ENCODE measurements at regions not wholly inside any gene's neighbourhood (a gene's known extent, or its start where the extent isn't known, plus 50 kb on each side); places are given as distances from the start of the nearest gene placed in this dataset.
"Not testable (repeated sequence)": the region's sequence is repeated elsewhere in the genome, so short reads cannot be mapped to it uniquely, and the experiment has no call there.

GRCh38 chr11:41713030-41713429, 253.6 kb upstream of the LRRC4C start:
- Histone ChIP-seq H3K4me1 (ENCODE audit: low read depth) (no peaks in the 10 kb centered on the region), H3K27me3 (no peaks in the 10 kb centered on the region), H3K9me3 (ENCODE audit: low read depth) (no peaks in the 10 kb centered on the region), H3K27ac (no peak overlapping the region), H3K4me3 (no peak overlapping the region), H3K36me3 (no peaks in the 10 kb centered on the region)
- no peak for DNase-seq (ENCODE audit: low read depth in 1 of 2, low spot score in 1 of 2)
- TF ChIP-seq, protein P1, sequence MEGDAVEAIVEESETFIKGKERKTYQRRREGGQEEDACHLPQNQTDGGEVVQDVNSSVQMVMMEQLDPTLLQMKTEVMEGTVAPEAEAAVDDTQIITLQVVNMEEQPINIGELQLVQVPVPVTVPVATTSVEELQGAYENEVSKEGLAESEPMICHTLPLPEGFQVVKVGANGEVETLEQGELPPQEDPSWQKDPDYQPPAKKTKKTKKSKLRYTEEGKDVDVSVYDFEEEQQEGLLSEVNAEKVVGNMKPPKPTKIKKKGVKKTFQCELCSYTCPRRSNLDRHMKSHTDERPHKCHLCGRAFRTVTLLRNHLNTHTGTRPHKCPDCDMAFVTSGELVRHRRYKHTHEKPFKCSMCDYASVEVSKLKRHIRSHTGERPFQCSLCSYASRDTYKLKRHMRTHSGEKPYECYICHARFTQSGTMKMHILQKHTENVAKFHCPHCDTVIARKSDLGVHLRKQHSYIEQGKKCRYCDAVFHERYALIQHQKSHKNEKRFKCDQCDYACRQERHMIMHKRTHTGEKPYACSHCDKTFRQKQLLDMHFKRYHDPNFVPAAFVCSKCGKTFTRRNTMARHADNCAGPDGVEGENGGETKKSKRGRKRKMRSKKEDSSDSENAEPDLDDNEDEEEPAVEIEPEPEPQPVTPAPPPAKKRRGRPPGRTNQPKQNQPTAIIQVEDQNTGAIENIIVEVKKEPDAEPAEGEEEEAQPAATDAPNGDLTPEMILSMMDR (IDR thresholded peaks at IDR 0.05; ENCODE audit: low read depth, low read length): no peak

- Histone ChIP-seq H3K4me1 (ENCODE audit: low read depth) (no peaks in the 10 kb centered on the region), H3K9me3 (ENCODE audit: low read depth) (no peaks in the 10 kb centered on the region), H3K36me3 (no peaks in the 10 kb centered on the region), H3K27ac (no peak overlapping the region), H3K27me3 (no peaks in the 10 kb centered on the region), H3K4me3 (no peak overlapping the region)
- TF ChIP-seq, protein P1 (IDR thresholded peaks at IDR 0.05; ENCODE audit: low read depth, low read length): no peak
- no peak for DNase-seq (ENCODE audit: low read depth in 1 of 2, low spot score in 1 of 2)
Measured at GRCh38 chr11:41714101-41714500, 254.6 kb upstream of the LRRC4C start.

- no peak for DNase-seq (ENCODE audit: low read depth in 1 of 2, low spot score in 1 of 2)
- TF ChIP-seq, protein P1 (IDR thresholded peaks at IDR 0.05; ENCODE audit: low read depth, low read length): no peak
- no peaks in the 10 kb centered on the region for H3K27me3 ChIP-seq
- H3K4me1 ChIP-seq (ENCODE audit: low read depth): no peaks in the 10 kb centered on the region
- no peaks in the 10 kb centered on the region for H3K36me3 ChIP-seq
- H3K4me3 ChIP-seq: no peak overlapping the region
- H3K9me3 ChIP-seq (ENCODE audit: low read depth): no peaks in the 10 kb centered on the region
- no peak overlapping the region for H3K27ac ChIP-seq
Measured at GRCh38 chr11:41716862-41717261, 257.4 kb upstream of the LRRC4C start.

GRCh38 chr11:41720761-41721160, 261.3 kb upstream of the LRRC4C start:
- H3K27ac ChIP-seq: no peak overlapping the region
- no peaks in the 10 kb centered on the region for H3K36me3 ChIP-seq
- no peak overlapping the region for H3K4me3 ChIP-seq
- no peaks in the 10 kb centered on the region for H3K9me3 ChIP-seq (ENCODE audit: low read depth)
- no peaks in the 10 kb centered on the region for H3K4me1 ChIP-seq (ENCODE audit: low read depth)
- no peaks in the 10 kb centered on the region for H3K27me3 ChIP-seq
- TF ChIP-seq, protein P1 (IDR thresholded peaks at IDR 0.05; ENCODE audit: low read depth, low read length): no peak
- no peak for DNase-seq (ENCODE audit: low read depth in 1 of 2, low spot score in 1 of 2)

- not testable (repeated sequence) for H3K36me3 ChIP-seq; DNase-seq (ENCODE audit: low read depth in 1 of 2, low spot score in 1 of 2); H3K4me3 ChIP-seq; H3K4me1 ChIP-seq (ENCODE audit: low read depth); H3K27me3 ChIP-seq; H3K9me3 ChIP-seq (ENCODE audit: low read depth); H3K27ac ChIP-seq
Measured at GRCh38 chr11:41728161-41728560, 268.7 kb upstream of the LRRC4C start.

DNA sequence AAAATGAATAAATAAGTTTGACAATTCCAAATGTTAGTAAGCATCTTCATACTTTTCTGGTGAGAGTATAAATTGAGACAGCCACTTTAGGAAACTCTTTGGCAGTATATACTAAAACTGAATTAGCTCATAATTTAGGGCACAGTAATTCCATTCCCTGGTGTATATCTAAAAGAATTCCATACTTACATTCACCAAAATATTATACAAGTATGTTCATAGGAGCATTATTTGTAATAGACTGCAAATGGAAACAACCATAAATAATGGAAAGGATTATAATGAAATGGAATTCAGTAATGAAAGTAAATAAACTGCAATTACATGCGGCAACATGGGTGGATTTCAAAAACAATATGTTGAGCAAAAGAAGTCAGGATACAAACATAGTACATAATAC, 315.8 kb upstream of the LRRC4C start:
- Histone ChIP-seq H3K36me3 (no peaks in the 10 kb centered on the region), H3K4me3 (no peak overlapping the region), H3K4me1 (ENCODE audit: low read depth) (no peaks in the 10 kb centered on the region), H3K27ac (no peak overlapping the region), H3K27me3 (no peaks in the 10 kb centered on the region), H3K9me3 (ENCODE audit: low read depth) (no peaks in the 10 kb centered on the region)
- TF ChIP-seq, protein P1 (IDR thresholded peaks at IDR 0.05; ENCODE audit: low read depth, low read length): no peak
- no peak for DNase-seq (ENCODE audit: low read depth in 1 of 2, low spot score in 1 of 2)

All from cardiac muscle cell (in vitro differentiated cells and primary cell).